IMR-90 (cell line): ENCODE measurements at regions not wholly inside any gene's neighbourhood (a gene's known extent, or its start where the extent isn't known, plus 50 kb on each side); places are given as distances from the start of the nearest gene placed in this dataset.

Experiments used
- ATAC-seq: fragments of 200-7000 bp; cut with Tn5 transposase; 2 replicates; pipeline ENCODE4 v1.9.1; 2020; ENCODE audit warnings: low read depth, mild to moderate bottlenecking, moderate library complexity
- BruUV-seq: library from RNA; stranded (reverse); fragments of 400-500 nt; replicated peaks from 2 replicates; lab custom pipeline; 2021; lab: Mats Ljungman, UMichigan
- CTCF ChIA-PET: fragments of 300-600 bp; formaldehyde crosslinking; extraction: SDS; loops from one replicate; lab custom pipeline; 2021; ENCODE audit warnings: antibody characterized with exemption; lab: Yijun Ruan, JAX
- POLR2A ChIA-PET: fragments of 300-600 bp; sonication (Branson Sonifier 250); formaldehyde crosslinking; loops from one replicate; lab custom pipeline; 2022; ENCODE audit warnings: antibody characterized with exemption; ENCODE audit not compliant: unreplicated experiment; lab: Charles Lee
- DNase-seq: peaks from one replicate; pipeline ENCODE4 v3.0.0; 2013
- H2AFZ ChIP-seq: replicated peaks from 2 replicates; pipeline ENCODE3; 2013; ENCODE audit warnings: low read length, mild to moderate bottlenecking; ENCODE audit not compliant: poor library complexity
- H2AK5ac ChIP-seq: 2 replicates; pipeline ENCODE4 v1.6.1; 2013; ENCODE audit warnings: low read depth, low read length, inconsistent platforms
- H2AK9ac ChIP-seq: replicated peaks from 2 replicates; pipeline ENCODE3; 2013; ENCODE audit warnings: mild to moderate bottlenecking, low read depth, low read length, moderate library complexity; ENCODE audit not compliant: poor library complexity
- H2BK120ac ChIP-seq: 2 replicates; pipeline ENCODE4 v1.6.1; 2013; ENCODE audit warnings: low read depth, low read length, inconsistent platforms
- H2BK15ac ChIP-seq: 3 replicates; pipeline ENCODE4 v1.6.1; 2013; ENCODE audit warnings: low read depth, low read length, inconsistent platforms
- H2BK20ac ChIP-seq: 2 replicates; pipeline ENCODE4 v1.6.1; 2013; ENCODE audit warnings: low read depth, mild to moderate bottlenecking, inconsistent platforms, low read length, moderate library complexity
- H2BK5ac ChIP-seq: 2 replicates; pipeline ENCODE4 v1.6.1; 2013; ENCODE audit warnings: mild to moderate bottlenecking, low read depth, low read length, inconsistent platforms; ENCODE audit not compliant: poor library complexity, severe bottlenecking
- H3K14ac ChIP-seq: replicated peaks from 2 replicates; pipeline ENCODE4 v1.6.1; 2013; ENCODE audit warnings: low read depth, low read length, inconsistent platforms
- H3K18ac ChIP-seq: 2 replicates; pipeline ENCODE4 v1.6.1; 2013; ENCODE audit warnings: low read depth, low read length, control low read depth
- H3K23ac ChIP-seq: 2 replicates; pipeline ENCODE4 v1.6.1; 2013; ENCODE audit warnings: low read depth, low read length, inconsistent platforms
- H3K27ac ChIP-seq: 2 replicates; pipeline ENCODE4 v1.5.1; 2013; ENCODE audit warnings: mild to moderate bottlenecking, control low read depth, low read length; ENCODE audit not compliant: insufficient read depth
- H3K27me3 ChIP-seq: 2 replicates; pipeline ENCODE4 v1.6.1; 2013; ENCODE audit warnings: low read length; ENCODE audit not compliant: control insufficient read depth, insufficient read depth
- H3K36me3 ChIP-seq: 2 replicates; pipeline ENCODE4 v1.6.1; 2013; ENCODE audit warnings: low read length, mixed read lengths; ENCODE audit not compliant: control insufficient read depth, insufficient read depth
- H3K4ac ChIP-seq: 2 replicates; pipeline ENCODE4 v1.6.1; 2013; ENCODE audit warnings: low read depth, low read length, inconsistent platforms
- H3K4me1 ChIP-seq: 2 replicates; pipeline ENCODE4 v1.6.1; 2013; ENCODE audit warnings: low read length, mixed read lengths; ENCODE audit not compliant: control insufficient read depth, insufficient read depth
- H3K4me2 ChIP-seq: 2 replicates; pipeline ENCODE4 v1.6.1; 2013; ENCODE audit warnings: low read depth, mild to moderate bottlenecking, control low read depth, low read length, moderate library complexity
- H3K4me3 ChIP-seq: 2 replicates; pipeline ENCODE4 v1.5.1; 2013; ENCODE audit warnings: low read depth, mild to moderate bottlenecking, control low read depth, low read length, moderate library complexity; ENCODE audit not compliant: insufficient read depth
- H3K56ac ChIP-seq: 2 replicates; pipeline ENCODE4 v1.6.1; 2013; ENCODE audit warnings: low read length, inconsistent platforms; ENCODE audit not compliant: insufficient read depth; ENCODE audit errors: extremely low read depth
- H3K79me1 ChIP-seq, 2 experiments: 2 replicates each; pipeline ENCODE4 v1.6.1; 2013; ENCODE audit warnings: low read length in 2 of 2, inconsistent platforms in 1 of 2, low read depth in 1 of 2
- H3K9ac ChIP-seq: 2 replicates; pipeline ENCODE4 v1.6.1; 2013; ENCODE audit warnings: low read depth, low read length, control low read depth
- H3K9me1 ChIP-seq: 2 replicates; pipeline ENCODE4 v1.6.1; 2013; ENCODE audit warnings: low read length, inconsistent platforms; ENCODE audit not compliant: insufficient read depth
- H3K9me3 ChIP-seq: 2 replicates; pipeline ENCODE4 v1.6.1; 2013; ENCODE audit warnings: low read length; ENCODE audit not compliant: control insufficient read depth, insufficient read depth
- H4K20me1 ChIP-seq: 2 replicates; pipeline ENCODE4 v1.6.1; 2013; ENCODE audit warnings: low read length, inconsistent platforms; ENCODE audit not compliant: insufficient read depth
- H4K5ac ChIP-seq: 2 replicates; pipeline ENCODE4 v1.6.1; 2013; ENCODE audit warnings: mild to moderate bottlenecking, low read depth, low read length, control low read depth
- H4K8ac ChIP-seq, 2 experiments: 2 replicates each; pipeline ENCODE4 v1.6.1; 2013; ENCODE audit warnings: low read depth in 2 of 2, low read length in 2 of 2, control low read depth in 1 of 2, inconsistent platforms in 1 of 2
- H4K91ac ChIP-seq: 2 replicates; pipeline ENCODE4 v1.6.1; 2013; ENCODE audit warnings: low read depth, low read length, inconsistent platforms; ENCODE audit not compliant: insufficient read depth
- BHLHE40 ChIP-seq: fragments of 150-350 bp; IDR thresholded peaks from 2 replicates; pipeline ENCODE4 v1.6.1; 2016; ENCODE audit warnings: mild to moderate bottlenecking, low read depth, low read length
- CEBPB ChIP-seq: IDR thresholded peaks from 2 replicates; pipeline ENCODE4 v1.6.1; 2012; ENCODE audit warnings: low read depth, low read length, improper control_type of control experiment
- CHD1 ChIP-seq: IDR thresholded peaks from 2 replicates; pipeline ENCODE4 v1.6.1; 2012; ENCODE audit warnings: low read depth, low read length, improper control_type of control experiment
- ELK1 ChIP-seq: fragments of 150-350 bp; IDR thresholded peaks from 2 replicates; pipeline ENCODE4 v1.6.1; 2016; ENCODE audit warnings: low read depth, mild to moderate bottlenecking, low read length, moderate library complexity, borderline replicate concordance
- FOS ChIP-seq: fragments of 150-350 bp; IDR thresholded peaks from 2 replicates; pipeline ENCODE4 v1.6.1; 2016; ENCODE audit warnings: low read depth, low read length
- MAFK ChIP-seq: IDR thresholded peaks from 2 replicates; pipeline ENCODE4 v1.6.1; 2012; ENCODE audit warnings: low read depth, low read length, improper control_type of control experiment
- MAZ ChIP-seq: IDR thresholded peaks from 2 replicates; pipeline ENCODE4 v1.6.1; 2012; ENCODE audit warnings: low read depth, mild to moderate bottlenecking, low read length, improper control_type of control experiment, moderate library complexity, borderline replicate concordance
- MXI1 ChIP-seq: IDR thresholded peaks from 2 replicates; pipeline ENCODE4 v1.6.1; 2012; ENCODE audit warnings: low read depth, mild to moderate bottlenecking, low read length, moderate library complexity, borderline replicate concordance
- NFE2L2 ChIP-seq: fragments of 150-350 bp; IDR thresholded peaks from 2 replicates; pipeline ENCODE4 v1.6.1; 2016; ENCODE audit warnings: low read depth, mild to moderate bottlenecking, low read length
- POLR2A ChIP-seq: IDR thresholded peaks from 2 replicates; pipeline ENCODE4 v1.6.1; 2012; ENCODE audit warnings: mild to moderate bottlenecking, low read depth, low read length
- RAD21 ChIP-seq: IDR thresholded peaks from 2 replicates; pipeline ENCODE4 v1.6.1; 2012; ENCODE audit warnings: low read length, improper control_type of control experiment
- RCOR1 ChIP-seq: IDR thresholded peaks from 2 replicates; pipeline ENCODE4 v1.6.1; 2012; ENCODE audit warnings: mild to moderate bottlenecking, low read length, improper control_type of control experiment; ENCODE audit not compliant: insufficient replicate concordance
- RFX5 ChIP-seq: IDR thresholded peaks from 2 replicates; pipeline ENCODE4 v1.8.0; 2012; ENCODE audit warnings: low read depth, mild to moderate bottlenecking, low read length, moderate library complexity
- SMC3 ChIP-seq: fragments of 150-350 bp; IDR thresholded peaks from 2 replicates; pipeline ENCODE4 v1.6.1; 2016; ENCODE audit warnings: low read depth, mild to moderate bottlenecking, antibody characterized with exemption, low read length, moderate library complexity
- USF2 ChIP-seq: fragments of 150-350 bp; IDR thresholded peaks from 2 replicates; pipeline ENCODE4 v1.6.1; 2017; ENCODE audit warnings: mild to moderate bottlenecking, antibody characterized with exemption, low read length, low read depth
- dilution Hi-C: fragments of 300-500 bp; cut with HindIII; formaldehyde crosslinking; loops from one replicate; pipeline ENCODE4 v1.14.3; 2018; ENCODE audit warnings: low sequenced_read_pairs; ENCODE audit not compliant: unreplicated experiment
- in situ Hi-C: fragments of 300-500 bp; cut with MboI; formaldehyde crosslinking; loops from 3 replicates; pipeline ENCODE4 v1.14.3; 2019; ENCODE audit warnings: low sequenced_read_pairs, inconsistent platforms, mixed read lengths
- intact Hi-C: fragments of 100-400 bp; cut with micrococcal nuclease; formaldehyde crosslinking; loops from 2 replicates; pipeline ENCODE4 v1.10.0; 2022
- TF ChIP-seq, protein P1 (sequence below): conservative IDR thresholded peaks from 2 replicates; pipeline ENCODE4 v1.5.1; 2012; ENCODE audit warnings: mild to moderate bottlenecking, low read depth, low read length, improper control_type of control experiment

DNA sequence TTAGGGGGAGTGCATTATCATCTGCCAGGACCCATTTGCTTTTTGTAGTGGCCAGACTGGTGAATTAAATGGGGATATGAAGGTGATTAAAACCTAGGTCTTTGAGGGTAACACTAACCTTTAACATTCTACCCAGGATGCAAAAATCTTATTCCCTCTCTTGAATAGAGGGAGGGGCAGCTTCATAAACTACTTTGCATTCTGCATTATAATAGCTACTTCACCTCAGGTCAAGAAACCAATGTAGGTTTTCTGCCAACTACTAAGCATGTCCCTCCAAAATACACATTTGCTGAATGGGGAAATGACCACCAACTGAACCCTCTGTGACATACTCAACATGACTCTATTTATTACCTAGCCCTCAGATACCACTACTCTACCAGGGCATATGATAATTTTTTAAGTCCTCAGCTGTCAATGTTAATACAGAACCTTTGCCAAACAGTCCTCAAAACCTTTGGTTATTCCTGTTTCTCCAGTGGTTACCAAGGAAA, 477.6 kb upstream of the CD180 start:
- H2AFZ ChIP-seq = no peak overlapping the region
- ChIA-PET POLR2A (no interaction called here), CTCF (no interaction called here)
- intact Hi-C loops = no loop called here
- H3K4me2 ChIP-seq = no peak overlapping the region
- H3K56ac ChIP-seq = no peak overlapping the region
- H2BK15ac ChIP-seq = no peak overlapping the region
- ATAC-seq (no peak), DNase-seq (no peak)
- H3K36me3 ChIP-seq = no peaks in the 10 kb centered on the region
- no peak overlapping the region for H3K23ac ChIP-seq
- no peak overlapping the region for H3K4me3 ChIP-seq
- no TSS peak for BruUV-seq
- dilution Hi-C loops = no loop called here
- H3K27ac ChIP-seq = no peak overlapping the region
- H3K18ac ChIP-seq = no peak overlapping the region
- no peaks in the 10 kb centered on the region for H3K4me1 ChIP-seq
- TF ChIP-seq NFE2L2 (no peak), RAD21 (no peak), USF2 (no peak), SMC3 (no peak), RFX5 (no peak), MAZ (no peak), RCOR1 (no peak), MAFK (no peak), BHLHE40 (no peak), MXI1 (no peak), CHD1 (no peak), CEBPB (no peak), POLR2A (no peak), ELK1 (no peak), FOS (no peak)
- TF ChIP-seq, protein P1, sequence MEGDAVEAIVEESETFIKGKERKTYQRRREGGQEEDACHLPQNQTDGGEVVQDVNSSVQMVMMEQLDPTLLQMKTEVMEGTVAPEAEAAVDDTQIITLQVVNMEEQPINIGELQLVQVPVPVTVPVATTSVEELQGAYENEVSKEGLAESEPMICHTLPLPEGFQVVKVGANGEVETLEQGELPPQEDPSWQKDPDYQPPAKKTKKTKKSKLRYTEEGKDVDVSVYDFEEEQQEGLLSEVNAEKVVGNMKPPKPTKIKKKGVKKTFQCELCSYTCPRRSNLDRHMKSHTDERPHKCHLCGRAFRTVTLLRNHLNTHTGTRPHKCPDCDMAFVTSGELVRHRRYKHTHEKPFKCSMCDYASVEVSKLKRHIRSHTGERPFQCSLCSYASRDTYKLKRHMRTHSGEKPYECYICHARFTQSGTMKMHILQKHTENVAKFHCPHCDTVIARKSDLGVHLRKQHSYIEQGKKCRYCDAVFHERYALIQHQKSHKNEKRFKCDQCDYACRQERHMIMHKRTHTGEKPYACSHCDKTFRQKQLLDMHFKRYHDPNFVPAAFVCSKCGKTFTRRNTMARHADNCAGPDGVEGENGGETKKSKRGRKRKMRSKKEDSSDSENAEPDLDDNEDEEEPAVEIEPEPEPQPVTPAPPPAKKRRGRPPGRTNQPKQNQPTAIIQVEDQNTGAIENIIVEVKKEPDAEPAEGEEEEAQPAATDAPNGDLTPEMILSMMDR = no peak
- no peak overlapping the region for H4K91ac ChIP-seq
- no peak overlapping the region for H3K9ac ChIP-seq
- no peaks in the 10 kb centered on the region for H3K79me1 ChIP-seq
- H3K4ac ChIP-seq = no peak overlapping the region
- no peak overlapping the region for H3K14ac ChIP-seq
- H2BK120ac ChIP-seq = no peak overlapping the region
- no peak overlapping the region for H2AK5ac ChIP-seq
- no peak overlapping the region for H4K5ac ChIP-seq
- H3K9me3 ChIP-seq = no peaks in the 10 kb centered on the region
- no peak overlapping the region for H4K8ac ChIP-seq
- no peak overlapping the region for H2AK9ac ChIP-seq
- no peaks in the 10 kb centered on the region for H4K20me1 ChIP-seq
- H3K27me3 ChIP-seq = no peaks in the 10 kb centered on the region
- in situ Hi-C loops = no loop called here
- no peak overlapping the region for H2BK5ac ChIP-seq
- H3K9me1 ChIP-seq = no peaks in the 10 kb centered on the region
- no peak overlapping the region for H2BK20ac ChIP-seq
